B cell (primary cell): ENCODE measurements at regions not wholly inside any gene's neighbourhood (a gene's known extent, or its start where the extent isn't known, plus 50 kb on each side); places are given as distances from the start of the nearest gene placed in this dataset.
"Not testable (repeated sequence)": the region's sequence is repeated elsewhere in the genome, so short reads cannot be mapped to it uniquely, and the experiment has no call there.

Experiments used
- CTCF ChIP-seq: fragments of 200-600 bp; IDR thresholded peaks from one replicate; pipeline ENCODE4 v1.8.0; 2022; ENCODE audit warnings: antibody characterized with exemption, mild to moderate bottlenecking
- EZH2 ChIP-seq: IDR thresholded peaks from 2 replicates; pipeline ENCODE4 v1.6.1; 2012; ENCODE audit warnings: borderline replicate concordance, low read depth, mild to moderate bottlenecking, moderate library complexity, low read length; ENCODE audit not compliant: insufficient read depth, poor library complexity, severe bottlenecking

- not testable (repeated sequence) for TF ChIP-seq EZH2, CTCF
Observed at GRCh38 chr10:9855451-9855850, 1162.2 kb upstream of the CELF2 start.
